GM19035 (cell line): ENCODE measurements at regions not wholly inside any gene's neighbourhood (a gene's known extent, or its start where the extent isn't known, plus 50 kb on each side); places are given as distances from the start of the nearest gene placed in this dataset.

Experiments used
- ATAC-seq: cut with Tn5 transposase; IDR thresholded peaks from one replicate; pipeline ENCODE4 v1.9.1; 2021; ENCODE audit not compliant: unreplicated experiment

DNA sequence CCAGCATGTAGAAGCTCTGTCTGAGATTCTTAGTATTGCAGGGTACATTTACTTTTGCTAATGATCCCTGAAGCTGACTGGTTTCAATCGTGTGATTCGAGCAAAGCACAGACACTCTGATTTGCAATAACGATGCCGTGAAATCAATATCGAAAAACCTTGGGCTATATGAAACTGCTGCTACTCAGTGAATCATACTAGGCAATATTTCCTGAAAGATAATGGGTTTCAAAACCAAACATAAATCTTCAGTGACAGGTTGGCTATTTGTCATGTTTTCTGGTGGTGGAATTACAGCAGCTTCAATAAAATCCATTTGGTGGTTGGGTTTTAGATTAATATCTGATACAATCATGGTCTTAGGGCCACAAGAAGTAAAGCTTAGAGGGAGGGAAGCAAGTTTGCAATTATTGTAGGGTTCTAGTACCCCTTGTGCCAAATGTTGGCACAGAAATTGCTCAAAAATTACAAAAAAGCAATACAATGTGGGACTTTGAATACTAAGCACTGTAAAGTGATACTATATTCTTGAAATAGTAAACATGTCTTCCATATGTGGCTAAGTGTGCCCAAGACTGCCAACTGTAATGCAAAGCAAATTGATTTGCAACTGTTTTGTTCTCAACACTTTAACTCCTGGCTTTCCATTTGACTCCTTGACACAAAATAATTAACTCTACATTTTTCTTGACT lies 112.4 kb upstream of the JAZF1 start:
- no peak for ATAC-seq

DNA sequence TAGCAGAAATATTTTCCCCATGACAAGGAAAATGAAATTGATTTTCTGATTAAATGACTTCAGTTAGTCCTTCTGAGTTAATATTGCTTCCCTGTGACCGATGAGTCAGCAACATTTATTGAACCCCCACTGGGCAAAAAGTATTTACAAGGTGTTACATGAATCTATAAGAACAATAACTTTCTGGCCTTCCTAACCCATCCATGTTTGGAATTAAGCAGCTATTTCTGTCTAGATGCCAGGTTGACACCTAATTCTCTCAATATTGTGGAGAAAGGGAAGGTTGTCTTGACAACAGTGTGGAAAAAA lies 112.9 kb upstream of the JAZF1 start:
- no peak for ATAC-seq

DNA sequence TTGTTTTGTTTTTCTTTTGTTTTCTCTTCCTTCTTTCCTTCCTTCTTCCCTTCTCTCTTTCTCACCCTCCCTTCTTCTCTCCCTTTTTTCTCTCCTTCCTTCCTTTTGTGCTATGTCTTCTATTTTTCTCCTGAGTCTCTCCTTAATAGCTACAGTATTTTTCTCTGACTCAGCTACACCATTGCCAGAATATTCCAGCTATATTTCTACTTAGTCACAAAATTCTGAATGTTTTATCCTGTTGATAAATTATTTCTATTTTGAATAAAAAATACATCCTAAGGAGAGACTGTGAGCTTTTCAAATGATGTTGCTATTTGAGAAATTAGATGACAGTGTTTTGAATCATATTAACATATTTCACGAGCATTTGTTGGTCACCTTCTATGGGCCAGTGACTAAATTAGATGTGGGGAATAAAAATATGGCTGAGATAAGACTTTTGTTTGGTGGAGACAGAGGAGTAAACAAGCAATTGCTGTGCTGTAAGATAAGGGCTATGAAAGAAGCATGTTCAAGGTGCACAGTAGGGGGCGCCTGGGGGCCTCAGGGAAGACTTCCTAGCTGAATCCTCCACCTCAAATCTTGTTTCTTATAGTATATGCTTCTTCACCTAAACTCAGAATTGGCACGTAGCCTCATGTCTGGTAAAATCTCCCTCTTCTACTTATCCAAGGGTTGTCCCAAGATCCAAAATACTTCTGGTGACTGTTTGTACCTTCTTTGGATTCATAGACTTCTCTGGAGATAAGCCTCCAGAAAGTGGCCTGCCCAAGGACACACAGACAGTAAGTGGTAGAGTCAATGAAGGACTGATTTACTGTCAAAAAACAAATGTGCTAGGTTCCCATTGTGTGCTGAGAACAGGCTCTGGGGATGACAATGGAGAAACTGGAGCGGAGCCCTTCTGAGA lies 115.5 kb upstream of the CREB5 start:
- ATAC-seq = no peak

- no peak for ATAC-seq
Measured at GRCh38 chr7:28297801-28298459, 114.4 kb upstream of the CREB5 start.

DNA sequence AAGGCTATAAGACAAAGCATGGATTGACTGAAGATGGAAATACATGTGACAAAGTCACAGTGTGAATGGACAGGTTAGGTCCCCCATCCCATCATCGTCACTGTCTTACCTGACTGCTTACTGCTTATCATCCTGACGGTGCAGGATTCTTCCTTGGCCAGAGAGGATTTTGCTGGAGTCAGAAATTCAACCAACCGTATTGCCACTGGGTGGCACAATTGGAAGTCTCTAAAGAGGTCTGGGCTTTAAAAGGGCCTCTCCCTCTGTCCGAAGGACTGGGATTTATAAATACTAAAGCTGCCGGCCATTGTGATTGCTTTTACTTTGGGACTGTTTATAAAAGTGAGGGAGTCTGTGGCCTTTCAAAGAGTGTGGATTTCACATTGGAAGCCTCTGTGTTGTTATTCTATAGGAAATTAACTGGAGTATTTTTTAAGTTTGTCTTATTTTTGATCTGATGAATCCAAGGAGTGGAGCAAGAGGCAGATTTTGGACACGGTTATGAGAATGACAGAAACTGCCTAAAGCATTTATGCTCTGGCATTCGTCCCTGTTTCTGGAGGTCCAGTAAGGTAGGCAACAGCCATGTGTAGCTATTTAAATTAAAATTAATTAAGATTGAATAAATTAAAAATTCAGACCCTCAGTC lies 113.3 kb upstream of the CREB5 start:
- ATAC-seq = no peak

DNA sequence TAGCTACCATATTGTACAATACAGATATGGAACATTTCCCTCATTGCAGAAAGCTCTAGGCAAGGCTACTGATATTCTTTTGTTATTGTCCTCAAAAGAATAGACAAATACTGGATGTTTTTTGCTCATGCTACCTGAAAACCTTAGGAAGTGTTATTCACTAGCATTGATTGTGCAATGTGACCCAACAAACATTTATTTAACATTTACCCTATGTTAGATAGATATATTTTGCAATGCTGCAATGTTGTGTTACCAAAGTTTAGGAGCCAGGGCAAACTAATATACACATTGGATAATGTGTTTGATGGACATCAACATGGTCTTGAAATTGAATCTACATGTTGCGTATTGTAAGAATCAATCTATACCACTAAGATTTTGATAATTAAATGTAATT lies 112.8 kb upstream of the CREB5 start:
- no peak for ATAC-seq

DNA sequence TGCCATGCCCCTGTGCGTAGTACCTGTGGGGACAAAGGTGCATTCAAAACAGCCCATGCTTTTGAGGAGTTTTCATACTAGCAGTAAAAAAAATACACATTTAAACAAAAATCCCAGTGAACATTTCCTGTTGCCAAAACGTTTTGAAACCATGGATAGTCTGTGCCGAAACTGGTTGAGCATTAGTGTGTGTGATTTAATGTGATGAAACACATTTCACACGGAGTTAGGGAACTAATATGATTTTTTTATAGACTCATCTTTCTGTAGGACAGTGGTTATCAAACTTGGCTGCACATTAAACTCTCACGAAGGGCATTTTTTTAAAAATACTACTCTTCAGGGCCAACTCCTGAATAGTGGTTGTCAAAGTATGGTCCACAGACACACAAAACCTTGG lies 111.8 kb upstream of the CREB5 start:
- ATAC-seq = no peak

GRCh38 chr7:28301148-28301641 lies 111.1 kb upstream of the CREB5 start:
- no peak for ATAC-seq

DNA sequence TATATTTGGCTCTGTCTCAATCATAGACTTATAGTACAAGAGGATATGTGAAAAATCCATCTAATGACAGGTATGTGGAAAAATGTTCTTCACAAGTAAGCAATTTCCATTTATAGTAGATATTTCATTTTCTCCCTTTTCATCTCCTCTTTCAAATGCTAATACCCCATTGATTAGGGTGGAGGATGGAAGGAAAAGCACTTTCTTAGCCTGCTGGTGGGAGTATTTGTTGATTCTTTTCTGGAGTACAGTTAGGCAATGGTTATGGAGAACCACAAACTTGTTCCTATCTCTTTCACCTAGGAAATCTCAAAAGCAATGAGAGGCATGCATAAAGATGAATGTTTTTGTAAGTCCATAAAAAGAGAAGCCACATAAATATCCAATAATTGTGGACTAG lies 108.0 kb upstream of the CREB5 start:
- ATAC-seq = no peak

- ATAC-seq = no peak
Measured at GRCh38 chr7:28309704-28310459, 102.4 kb upstream of the CREB5 start.

DNA sequence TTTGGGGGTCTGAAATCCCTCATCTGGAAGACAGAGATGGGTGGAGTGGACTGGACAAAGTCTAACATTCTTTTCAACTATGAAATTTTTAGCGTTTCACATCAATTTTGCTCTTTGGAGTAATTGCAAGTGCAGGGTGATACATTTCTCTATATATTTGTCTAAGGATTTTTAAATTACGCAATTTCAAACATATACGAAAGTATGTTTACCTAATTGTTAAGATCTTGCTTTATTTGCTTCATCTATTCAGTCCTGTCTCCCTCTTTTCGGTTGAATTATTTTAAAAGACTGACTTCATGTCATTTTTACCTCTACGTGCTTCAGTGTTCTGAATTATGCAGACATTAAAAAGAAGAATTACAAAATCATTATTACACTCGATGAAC lies 101.9 kb upstream of the CREB5 start:
- ATAC-seq = no peak

- ATAC-seq = no peak
Measured at GRCh38 chr7:28311670-28312069, 100.6 kb upstream of the CREB5 start.

DNA sequence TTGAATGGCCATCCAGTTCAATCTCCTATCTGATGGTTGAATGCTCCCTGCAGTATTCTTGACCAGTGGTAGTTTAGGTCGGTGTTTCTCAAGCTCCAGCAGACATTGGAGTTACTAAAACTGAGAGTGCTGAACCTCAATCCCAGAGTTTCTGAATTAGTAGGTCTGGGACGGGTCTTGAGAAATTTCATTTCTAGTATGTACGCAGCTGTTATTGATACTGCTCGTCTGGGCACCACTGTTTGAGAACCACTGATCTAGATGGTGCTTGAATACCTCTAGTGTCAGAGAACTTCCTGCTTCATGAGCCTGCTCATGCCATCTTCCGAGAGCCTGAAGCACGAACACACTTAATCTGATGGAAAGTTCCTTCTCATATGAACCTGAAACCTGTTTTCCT lies 99.4 kb upstream of the CREB5 start:
- ATAC-seq = no peak

DNA sequence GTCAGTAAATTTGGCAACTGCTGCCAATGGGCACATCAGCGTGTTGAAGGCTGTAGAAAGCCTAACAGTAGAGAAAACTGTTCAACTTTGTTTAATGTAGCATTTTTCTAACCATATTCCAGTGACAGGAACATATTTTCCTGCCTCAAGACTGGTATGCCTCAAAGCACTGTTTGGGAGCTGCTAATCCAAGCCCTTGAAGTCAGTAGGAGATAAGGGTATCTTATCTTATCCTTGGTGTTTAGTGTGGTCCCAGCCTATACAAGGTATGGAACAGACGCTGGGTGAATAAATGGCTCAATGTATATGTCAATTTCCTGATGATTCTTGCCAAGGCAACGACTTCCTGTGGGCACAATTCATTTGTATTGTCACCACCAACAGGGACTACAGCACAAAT lies 97.5 kb upstream of the CREB5 start:
- ATAC-seq = no peak

DNA sequence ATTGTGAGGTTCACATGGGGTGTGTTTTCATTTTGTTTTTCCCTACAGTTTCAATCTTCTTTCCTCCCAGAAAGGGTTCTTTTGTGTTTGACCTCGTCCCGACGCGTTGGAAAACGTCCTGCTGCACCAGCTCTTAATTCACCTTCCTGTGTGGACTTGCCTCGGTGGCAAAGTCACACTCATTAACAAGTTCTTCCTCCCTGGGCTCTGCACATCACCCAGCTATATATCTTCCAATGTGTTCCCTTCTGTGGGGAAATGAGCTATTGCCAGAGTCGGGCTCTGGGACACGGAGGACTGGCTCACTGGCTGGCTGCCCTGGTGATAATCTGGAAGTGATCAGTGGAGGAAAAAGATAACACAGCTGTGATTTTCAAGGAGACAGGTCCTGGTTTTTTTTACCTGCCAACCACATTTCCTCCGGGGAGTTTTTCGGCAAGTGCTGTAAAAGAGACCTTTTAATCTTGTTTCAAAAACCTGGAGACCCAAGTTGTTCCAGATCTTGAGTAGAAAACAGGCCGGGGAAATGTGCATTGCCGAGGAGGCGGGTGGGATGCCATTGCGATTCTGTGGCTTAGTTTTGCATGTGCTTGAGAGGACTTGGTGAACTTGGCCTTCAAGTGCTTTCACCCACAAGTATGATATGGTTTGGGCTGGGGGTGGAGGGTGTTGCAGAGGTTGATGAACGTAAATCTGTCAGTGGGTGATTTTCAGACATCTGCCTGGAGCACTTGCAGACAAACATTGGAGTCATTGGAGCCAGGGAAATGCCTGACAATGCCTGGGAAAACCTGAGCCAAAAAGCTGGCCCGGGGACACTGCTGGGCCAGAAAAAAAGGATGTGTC lies 96.5 kb upstream of the CREB5 start:
- ATAC-seq = no peak

DNA sequence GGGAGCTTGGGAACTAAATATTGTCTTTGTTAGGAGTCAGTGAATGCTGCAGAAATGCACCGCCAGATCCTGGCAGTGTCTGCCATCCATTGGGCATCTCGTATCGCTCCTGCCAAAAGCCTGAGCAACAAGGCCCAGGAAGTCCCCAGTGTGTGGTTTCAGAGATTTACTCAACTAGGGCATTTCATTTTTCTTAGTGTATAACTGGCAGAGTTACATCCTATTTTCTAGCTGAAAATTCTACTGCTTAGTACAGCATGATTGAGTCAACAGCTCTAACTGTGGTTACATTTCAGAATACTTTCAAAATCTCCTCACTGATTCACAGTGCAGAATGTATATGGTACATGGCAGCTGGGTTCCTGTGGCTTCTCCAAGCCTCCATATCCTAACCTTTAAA lies 95.8 kb upstream of the CREB5 start:
- ATAC-seq = no peak

DNA sequence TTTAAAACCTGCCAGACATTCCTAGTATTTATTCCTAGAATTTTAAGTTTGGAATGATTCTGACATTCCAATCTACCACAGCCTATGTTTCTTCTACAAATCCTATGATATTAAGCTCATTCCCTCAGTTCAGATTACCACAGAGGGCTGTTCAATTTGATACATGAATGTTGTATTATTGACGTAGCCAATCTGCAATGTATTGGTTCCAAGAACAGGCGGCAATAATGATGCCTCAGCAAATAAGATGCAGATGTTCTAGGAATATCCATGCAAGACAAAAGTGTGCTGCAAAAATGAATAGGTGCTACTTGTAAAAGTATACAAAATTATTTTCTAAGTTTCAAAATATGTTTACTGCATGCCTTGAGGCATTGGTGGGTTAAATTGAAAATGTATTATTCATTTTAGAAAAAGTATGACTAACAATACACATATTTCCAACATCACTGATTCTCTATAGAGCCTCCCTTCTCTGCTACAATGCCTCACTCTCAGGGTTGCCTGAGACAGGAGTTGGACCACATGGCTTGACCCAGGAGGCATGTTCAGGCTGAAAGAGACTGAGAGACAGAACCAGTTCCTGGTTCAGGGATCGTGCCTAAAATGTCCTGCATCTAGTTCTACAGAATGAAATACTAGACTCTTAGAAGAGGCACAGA lies 94.1 kb upstream of the CREB5 start:
- ATAC-seq = no peak

DNA sequence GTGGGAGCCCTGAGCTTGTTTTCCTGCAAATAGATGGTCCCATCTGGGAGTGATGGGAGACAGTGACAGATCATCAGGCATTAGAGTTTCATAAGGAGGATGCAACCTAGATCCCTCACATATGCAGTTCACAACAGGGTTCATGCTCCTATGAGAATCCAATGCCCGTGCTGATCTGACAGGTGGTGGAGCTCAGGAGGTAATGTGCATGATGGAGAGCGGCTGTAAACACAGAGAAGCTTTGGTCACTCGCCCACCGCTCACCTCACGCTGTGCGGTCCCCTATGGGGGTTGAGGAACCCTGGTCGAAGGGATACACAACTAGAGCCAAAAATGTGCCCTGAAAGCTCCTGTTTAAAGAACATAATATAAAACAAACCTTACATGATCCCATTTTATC lies 88.5 kb upstream of the CREB5 start:
- ATAC-seq = no peak

DNA sequence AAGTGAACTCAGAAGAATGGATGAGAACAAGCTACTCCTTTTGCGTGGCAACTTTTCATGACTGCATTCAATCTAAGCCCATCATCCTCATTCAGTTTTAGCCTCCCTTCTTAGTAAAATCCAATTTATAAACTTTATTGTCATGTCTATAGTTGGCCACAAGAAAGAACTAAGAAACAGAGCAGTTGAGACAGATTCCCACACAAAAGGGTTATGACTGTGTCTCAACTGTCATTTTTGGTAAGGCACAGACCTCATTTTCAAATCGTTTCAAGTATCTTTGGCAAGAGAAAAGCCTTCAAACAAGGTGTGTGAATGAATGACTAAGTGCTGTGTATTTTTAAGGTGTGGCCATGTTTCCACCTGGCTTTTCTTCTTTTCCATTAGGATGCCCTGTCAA lies 84.2 kb upstream of the CREB5 start:
- no peak for ATAC-seq
